NCI-H1436 treated with DMSO at 0.1 percent for 48 hours (cell line): ENCODE measurements at regions not wholly inside any gene's neighbourhood (a gene's known extent, or its start where the extent isn't known, plus 50 kb on each side); places are given as distances from the start of the nearest gene placed in this dataset.
A peak's percentile ranks its signal among the peaks of the same experiment; 100 is the strongest.

Experiments
- DNase-seq: peaks from one replicate; lab custom pipeline; 2025; lab: John Stamatoyannopoulos, UW

- no peak for DNase-seq
Observed at GRCh38 chr7:115474137-115474536, 552.2 kb downstream of the MDFIC start.

DNA sequence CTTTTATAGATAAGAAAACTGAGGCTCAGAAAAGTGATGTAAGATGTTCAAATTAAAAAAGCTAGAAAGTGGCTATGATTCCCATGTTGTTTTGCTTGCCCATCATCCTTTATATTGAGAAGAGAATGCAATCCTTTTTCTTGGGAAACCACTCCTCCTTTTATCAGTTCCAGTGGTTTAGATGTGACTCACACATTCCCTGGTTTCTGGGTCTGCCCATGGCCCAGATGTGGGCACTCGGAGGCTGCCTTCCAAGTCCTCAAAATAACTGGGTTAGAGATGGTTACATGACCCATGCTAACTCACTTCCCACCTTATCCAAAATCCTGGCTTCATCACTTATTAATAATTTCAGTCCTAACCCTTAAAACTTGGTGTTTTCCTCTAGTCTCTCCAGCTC is 550.0 kb downstream of the MDFIC start:
- DNase-seq, result no peak

DNA sequence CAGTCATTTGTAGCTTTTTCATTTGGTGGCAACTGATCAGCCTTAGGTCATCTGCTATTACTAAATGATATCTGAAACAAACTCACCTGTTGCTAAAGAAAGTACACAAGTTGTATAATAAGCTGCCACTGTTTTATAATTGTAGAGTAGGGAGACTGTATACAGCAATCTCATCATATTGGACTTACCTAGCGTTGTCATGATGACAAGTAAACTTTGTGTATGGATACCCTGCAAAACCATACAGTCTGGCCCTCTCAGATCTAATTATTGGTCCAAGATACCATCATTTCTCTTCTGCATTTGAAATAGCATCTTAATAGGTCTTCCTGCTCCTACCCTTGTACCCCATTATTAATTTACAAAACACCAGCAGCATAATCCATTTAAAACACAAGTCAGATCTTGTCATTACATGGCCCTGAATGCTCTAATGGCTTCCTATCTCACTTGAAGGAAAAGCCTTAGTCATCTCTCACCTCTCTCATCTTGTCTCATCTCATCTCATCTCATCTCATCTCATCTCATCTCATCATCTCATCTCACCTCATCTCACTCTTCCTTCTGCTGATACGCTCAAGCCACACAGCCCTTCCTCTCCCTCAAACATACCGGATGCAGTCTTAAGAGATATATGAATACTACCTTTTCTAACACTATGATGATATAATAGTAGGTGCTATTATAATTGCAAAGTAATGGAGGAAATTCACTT is 540.6 kb downstream of the MDFIC start:
- no peak for DNase-seq

GRCh38 chr7:115449689-115450088 is 527.8 kb downstream of the MDFIC start:
- no peak for DNase-seq

DNA sequence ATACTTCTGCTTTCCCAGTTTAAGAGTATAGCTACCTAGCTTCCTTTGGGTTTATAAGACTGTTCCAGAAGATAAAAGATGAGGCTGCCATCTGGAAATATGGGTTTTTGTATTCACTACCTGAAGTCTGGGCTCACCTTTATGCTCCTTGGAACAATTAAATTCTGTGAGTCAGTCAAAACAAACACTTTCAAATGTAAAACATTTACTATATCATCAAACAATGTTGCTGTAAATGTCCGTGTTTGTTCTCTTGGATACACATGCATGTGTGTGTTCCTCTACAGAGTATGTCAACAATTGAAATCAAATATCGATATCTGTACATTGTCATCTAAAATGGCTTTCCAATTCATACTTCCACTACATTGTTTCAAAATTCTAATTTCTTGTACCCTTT is 525.6 kb downstream of the MDFIC start:
- DNase-seq, result no peak

GRCh38 chr7:115441033-115441432 is 519.1 kb downstream of the MDFIC start:
- no peak for DNase-seq

DNA sequence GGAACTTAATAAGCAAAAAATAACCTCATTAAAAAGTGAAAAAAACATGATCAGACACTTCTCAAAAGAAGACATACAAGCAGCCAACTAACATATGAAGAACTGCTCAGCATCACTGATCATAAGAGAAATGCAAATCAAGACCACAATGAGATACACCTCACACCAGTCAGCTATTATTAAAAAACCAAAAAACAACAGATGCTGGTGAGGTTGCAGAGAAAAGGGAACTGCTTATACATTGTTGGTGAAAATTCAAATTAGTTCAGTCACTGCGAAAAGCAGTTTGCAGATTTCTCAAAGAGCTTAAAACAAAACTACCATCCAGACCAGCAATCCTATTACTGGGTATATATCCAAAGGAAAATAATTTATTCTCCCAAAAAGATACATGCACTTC is 513.3 kb downstream of the MDFIC start:
- no peak for DNase-seq

GRCh38 chr7:115429918-115430317 is 508.0 kb downstream of the MDFIC start:
- DNase-seq, result no peak

DNA sequence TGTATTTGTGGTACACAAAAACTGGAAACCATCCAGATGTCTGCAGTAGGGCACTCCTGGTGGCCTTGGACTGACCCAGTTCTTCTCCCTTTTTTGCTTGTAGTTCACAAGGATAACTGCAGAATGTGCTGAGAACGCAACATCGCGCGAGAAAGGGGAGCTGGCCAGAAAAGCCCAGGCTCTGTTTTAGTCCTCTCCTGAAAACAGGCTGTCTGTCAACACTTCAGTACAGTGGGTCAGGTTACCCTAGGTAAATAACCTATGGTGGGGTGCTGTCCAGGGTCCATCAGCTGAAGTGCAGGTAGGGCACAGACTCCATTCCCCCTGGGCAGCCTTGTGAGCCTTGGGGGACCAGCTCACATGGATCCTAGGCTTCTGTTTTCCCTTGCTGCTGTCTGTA is 495.8 kb downstream of the MDFIC start:
- DNase-seq, result no peak

- DNase-seq, result no peak
Observed at GRCh38 chr7:115410972-115411686, 489.2 kb downstream of the MDFIC start.

DNA sequence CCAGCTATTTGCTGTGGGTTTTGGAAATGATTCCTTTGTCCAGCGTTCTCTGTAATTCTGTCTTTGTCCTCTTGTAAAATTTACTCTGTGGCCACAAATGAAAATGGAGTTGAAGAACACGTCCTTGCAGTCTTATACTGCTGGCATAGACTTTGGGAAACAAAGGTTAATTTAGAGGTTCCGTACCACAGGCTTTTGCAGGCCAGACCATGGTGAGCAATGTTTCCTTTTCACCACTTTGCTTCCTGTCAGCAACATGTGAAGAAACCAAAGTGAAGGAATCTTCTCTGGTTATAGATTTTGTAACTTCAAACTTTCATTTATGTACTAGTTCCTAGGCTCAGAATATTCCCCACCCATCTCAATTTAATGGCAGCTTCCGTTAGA is 488.5 kb downstream of the MDFIC start:
- DNase-seq, result no peak

DNA sequence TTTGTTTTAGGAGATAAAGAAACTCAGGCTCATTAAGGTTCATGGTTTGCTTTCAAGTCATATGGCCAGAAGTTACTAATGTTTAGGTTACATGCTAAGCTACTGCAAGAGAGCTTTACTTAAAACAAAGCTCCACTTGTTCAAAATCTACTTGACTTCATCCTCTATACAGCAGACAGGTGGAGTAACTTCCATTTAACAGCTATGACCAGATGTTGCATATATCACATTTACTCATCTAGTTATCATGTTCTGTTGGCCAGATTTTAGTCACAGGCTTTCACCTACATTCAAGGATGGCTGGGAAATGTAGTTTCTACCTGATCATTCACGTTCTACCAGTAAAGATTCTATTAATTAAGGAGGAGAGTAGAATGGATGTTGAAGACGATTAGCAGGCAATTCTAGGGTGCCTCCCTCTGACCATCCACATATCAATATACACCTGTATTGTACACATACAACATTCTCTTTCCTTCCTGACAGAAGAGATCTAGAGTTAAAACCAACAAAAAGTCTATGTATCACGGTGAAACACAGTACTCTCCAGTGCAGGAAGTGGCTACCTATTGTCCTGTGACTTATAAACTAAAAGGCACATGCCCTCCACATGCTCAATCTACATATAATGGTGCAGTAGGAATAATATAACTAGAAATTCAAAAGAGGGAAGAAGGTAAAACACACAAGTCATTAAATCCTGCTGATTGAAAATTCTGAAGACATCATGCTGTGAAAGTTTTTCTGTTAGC is 488.0 kb downstream of the MDFIC start:
- no peak for DNase-seq

DNA sequence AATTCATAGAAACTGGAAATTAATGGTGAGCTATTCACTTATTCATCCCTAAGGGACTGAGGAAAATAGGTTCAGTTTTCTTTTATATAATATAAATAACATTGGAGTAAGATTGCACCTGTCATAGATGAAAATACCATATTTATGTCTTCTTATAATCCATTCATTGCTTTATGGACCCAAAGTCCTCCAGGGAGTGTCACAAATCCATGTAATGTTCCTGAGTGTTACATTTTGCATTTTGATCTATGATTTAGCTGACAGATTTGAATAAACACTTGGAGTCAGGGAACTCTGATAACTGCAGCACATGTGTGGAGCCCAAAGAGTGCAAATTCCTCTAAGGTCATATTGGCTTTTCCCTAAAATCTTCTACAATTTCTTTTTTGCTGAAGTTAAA is 484.3 kb downstream of the MDFIC start:
- no peak for DNase-seq

GRCh38 chr7:115387137-115387536 is 465.2 kb downstream of the MDFIC start:
- DNase-seq, result peak; percentile 76

GRCh38 chr7:115379321-115379720 is 457.4 kb downstream of the MDFIC start:
- no peak for DNase-seq

DNA sequence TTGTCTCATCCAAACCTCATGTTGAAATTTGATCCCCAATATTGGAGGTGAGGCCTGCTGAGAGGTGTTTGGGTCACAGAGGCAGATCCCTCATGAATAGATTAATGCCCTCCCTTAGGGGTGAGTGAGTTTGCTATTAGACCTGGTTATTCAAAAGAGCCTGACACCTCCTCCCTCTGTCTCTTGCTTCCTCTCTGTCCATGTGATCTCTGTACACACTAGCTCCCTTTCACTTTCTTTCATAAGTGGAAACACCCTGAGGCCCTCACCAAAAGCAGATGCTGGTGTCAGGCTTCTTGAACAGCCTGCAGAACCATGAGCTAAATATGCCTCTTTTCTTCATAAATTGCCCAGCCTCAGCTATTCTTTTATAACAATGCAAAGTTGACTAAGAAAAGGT is 447.1 kb downstream of the MDFIC start:
- DNase-seq, result no peak

DNA sequence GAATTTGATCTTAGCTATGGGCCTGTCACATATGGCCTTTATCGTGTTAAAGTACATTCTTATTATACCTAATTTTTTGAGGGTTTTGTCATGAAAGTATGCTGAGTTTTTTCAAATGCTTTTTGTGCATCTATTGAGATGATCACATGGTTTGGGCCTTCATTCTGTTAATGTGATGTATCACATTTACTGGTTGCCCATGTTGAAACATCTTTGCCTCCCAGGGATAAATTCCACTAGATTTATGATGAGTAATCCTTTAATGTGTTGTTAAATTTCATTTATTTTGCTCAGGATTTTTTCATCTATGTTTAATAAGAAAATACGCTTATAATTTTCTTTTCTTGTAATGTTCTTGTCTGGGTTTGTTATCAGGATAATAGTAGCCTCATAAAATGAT is 442.0 kb downstream of the MDFIC start:
- DNase-seq, result no peak

- no peak for DNase-seq
Observed at GRCh38 chr7:115359955-115360354, 438.1 kb downstream of the MDFIC start.

DNA sequence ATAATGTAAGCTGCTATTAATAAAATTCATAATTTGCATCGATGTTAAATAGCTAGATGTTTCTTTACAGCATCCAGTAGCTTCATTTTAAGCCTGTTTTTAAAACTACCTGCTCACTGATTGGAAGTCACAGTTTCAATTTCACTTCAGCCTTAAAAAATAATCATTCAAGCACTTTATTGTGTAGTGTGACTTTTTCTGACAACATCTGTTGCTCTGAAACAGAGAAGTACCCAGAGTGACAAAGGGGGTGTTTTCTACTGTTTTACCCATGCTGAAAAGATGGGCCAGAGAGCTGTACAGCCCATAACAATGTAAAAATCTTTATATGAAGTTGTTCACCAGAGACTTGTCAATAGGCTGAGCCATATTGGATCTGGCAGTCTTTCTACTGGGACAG is 437.2 kb downstream of the MDFIC start:
- DNase-seq, result no peak

- DNase-seq, result no peak
Observed at GRCh38 chr7:115357703-115357999, 435.8 kb downstream of the MDFIC start.

GRCh38 chr7:115356999-115357702 is 435.3 kb downstream of the MDFIC start:
- DNase-seq, result no peak

DNA sequence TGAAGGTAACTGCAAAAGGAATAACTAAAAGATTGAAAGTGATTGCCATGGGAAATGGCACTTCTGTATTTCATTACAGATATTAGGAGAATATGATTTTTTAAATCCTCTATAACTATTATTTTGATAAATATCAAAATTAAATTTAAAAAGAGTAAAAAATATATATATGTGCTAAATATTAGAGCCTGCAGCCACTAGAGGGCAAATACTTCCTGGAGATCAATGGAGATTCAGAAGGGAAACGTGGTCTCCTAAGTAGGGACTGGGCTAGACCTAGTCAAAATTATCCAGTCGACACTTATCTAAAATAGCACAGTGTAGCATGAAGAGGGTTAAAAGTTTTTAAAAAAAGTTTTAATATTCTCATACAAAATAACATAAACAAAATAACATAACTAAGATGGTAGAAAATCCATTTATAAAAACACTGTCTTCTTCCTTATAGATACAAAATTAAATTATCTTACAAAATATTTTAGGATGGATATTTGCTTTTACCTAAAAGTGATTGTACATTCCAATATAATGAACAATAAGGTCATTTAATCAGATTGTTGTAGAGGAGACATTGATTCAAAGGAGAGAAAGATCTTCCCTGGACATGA is 434.3 kb downstream of the MDFIC start:
- no peak for DNase-seq
